AG04449 (cell line): ENCODE measurements at regions not wholly inside any gene's neighbourhood (a gene's known extent, or its start where the extent isn't known, plus 50 kb on each side); places are given as distances from the start of the nearest gene placed in this dataset.

Experiments
- CTCF ChIA-PET: fragments of 350-600 bp; formaldehyde crosslinking; extraction: SDS; loops from one replicate; lab custom pipeline; 2021; ENCODE audit warnings: antibody characterized with exemption; lab: Yijun Ruan, JAX
- POLR2A ChIA-PET: fragments of 400-600, 350-600 bp; formaldehyde crosslinking; extraction: SDS; loops from one replicate; lab custom pipeline; 2020; ENCODE audit warnings: antibody characterized with exemption, inconsistent platforms; lab: Yijun Ruan, JAX
- DNase-seq: peaks from one replicate; pipeline ENCODE4 v3.0.0-alpha.2; 2010; ENCODE audit warnings: low read depth, low spot score
- H3K4me3 ChIP-seq: 2 replicates; pipeline ENCODE4 v1.5.1; 2011; ENCODE audit warnings: low read depth, mild to moderate bottlenecking, control low read depth, low read length
- CTCF ChIP-seq: IDR thresholded peaks from one replicate; pipeline ENCODE4 v1.5.1; 2011; ENCODE audit warnings: mild to moderate bottlenecking, moderate library complexity, low read length, control low read depth, inconsistent platforms; ENCODE audit not compliant: insufficient read depth; ENCODE audit errors: missing control alignments

- H3K4me3 ChIP-seq, result no peak overlapping the region
- ChIA-PET POLR2A (no interaction called here), CTCF (no interaction called here)
- DNase-seq, result no peak
- no peak for TF ChIP-seq CTCF
Observed at GRCh38 chr2:44825702-44826101, 115.8 kb upstream of the SIX3 start.

GRCh38 chr2:44826601-44827000, 114.9 kb upstream of the SIX3 start:
- no peak overlapping the region for H3K4me3 ChIP-seq
- ChIA-PET CTCF (no interaction called here), POLR2A (no interaction called here)

GRCh38 chr2:44829771-44830170, 111.7 kb upstream of the SIX3 start:
- CTCF ChIA-PET, result no interaction called here
- POLR2A ChIA-PET, result no interaction called here
- DNase-seq, result no peak
- no peak overlapping the region for H3K4me3 ChIP-seq
- no peak for TF ChIP-seq CTCF

More at GRCh38 chr2:44826601-44827000, 114.9 kb upstream of the SIX3 start:
- no peak for DNase-seq
- TF ChIP-seq CTCF, result no peak

- no peak overlapping the region for H3K4me3 ChIP-seq
- ChIA-PET CTCF (no interaction called here), POLR2A (no interaction called here)
- no peak for TF ChIP-seq CTCF
- no peak for DNase-seq
Observed at GRCh38 chr2:44833171-44834069, 108.1 kb upstream of the SIX3 start.

- ChIA-PET POLR2A (no interaction called here), CTCF (no interaction called here)
- TF ChIP-seq CTCF, result no peak
Observed at GRCh38 chr2:44834656-44835055, 106.8 kb upstream of the SIX3 start.

GRCh38 chr2:44836174-44836573, 105.3 kb upstream of the SIX3 start:
- POLR2A ChIA-PET, result no interaction called here
- no peak for DNase-seq
- CTCF ChIA-PET, result no interaction called here
- TF ChIP-seq CTCF, result no peak
- H3K4me3 ChIP-seq, result no peak overlapping the region

More at GRCh38 chr2:44834656-44835055, 106.8 kb upstream of the SIX3 start:
- H3K4me3 ChIP-seq, result no peak overlapping the region
- DNase-seq, result no peak
